Renal pelvis (tissue), 1 donor: ENCODE measurements at regions not wholly inside any gene's neighbourhood (a gene's known extent, or its start where the extent isn't known, plus 50 kb on each side); places are given as distances from the start of the nearest gene placed in this dataset.

Source experiments
- DNase-seq: peaks from one replicate; pipeline ENCODE4 v3.0.0-alpha.2; 2013

- DNase-seq, result no peak
Observed at GRCh38 chr7:88500131-88500530, 193.4 kb upstream of the STEAP4 start.

GRCh38 chr7:88495881-88496725 is 189.4 kb upstream of the STEAP4 start:
- DNase-seq, result no peak

DNA sequence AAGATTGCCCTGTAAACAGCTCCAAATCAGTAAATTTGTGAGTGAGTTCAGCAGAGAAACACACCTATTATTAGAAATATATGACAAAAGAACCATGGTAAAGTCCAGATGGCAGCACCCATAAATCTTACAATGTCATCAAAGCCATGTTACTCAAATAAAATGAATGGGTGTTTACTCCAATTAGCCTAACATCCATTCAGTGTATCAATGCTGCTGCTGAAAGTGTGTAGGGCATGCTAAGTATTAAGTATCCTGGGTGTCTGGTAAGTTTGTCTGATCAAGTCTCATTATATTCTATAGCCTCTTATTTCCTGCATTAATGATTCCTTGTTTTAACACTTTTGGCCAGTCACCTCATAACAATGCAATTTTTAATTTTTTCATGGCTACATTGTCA is 185.5 kb upstream of the STEAP4 start:
- DNase-seq, result no peak

- DNase-seq, result no peak
Observed at GRCh38 chr7:88490874-88491273, 184.2 kb upstream of the STEAP4 start.

DNA sequence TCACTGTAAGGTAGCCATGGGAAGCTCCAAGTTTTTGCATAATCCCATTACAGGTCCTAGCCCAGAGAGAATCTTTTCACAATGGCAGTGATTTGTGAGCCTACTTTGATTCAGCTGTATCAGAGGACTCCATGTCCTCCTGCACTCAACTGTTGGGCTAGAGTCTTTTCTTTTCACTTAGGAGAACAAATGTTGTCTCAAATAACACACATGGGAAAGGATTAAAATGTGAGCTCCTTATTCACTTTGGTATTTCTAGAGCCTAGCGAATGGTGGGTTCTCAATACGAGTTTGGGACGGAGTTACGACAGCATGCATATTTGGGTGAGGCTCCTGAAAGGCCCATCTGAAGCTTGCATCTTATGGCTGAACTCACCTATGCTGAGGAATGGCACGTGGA is 183.5 kb upstream of the STEAP4 start:
- DNase-seq, result no peak

DNA sequence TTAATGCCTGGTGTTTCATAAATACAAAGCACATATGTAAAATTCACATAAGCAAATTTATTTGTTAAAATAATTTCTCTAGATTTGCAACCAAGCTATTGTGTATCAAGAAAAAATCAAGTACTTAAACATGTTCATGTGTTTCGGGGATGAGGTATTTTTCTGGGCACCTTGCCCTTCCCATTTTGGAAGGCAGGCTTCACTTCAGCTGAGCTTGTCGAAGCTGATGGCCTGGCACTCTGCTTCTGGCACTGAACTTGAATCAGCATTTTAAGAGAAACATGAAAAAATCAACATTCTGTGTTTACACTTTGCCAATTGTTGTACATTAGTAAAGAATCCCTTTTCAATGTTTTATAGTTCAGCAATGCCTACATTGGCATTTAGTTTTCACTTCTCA is 179.1 kb upstream of the STEAP4 start:
- no peak for DNase-seq

- no peak for DNase-seq
Observed at GRCh38 chr7:88484551-88484950, 177.9 kb upstream of the STEAP4 start.

GRCh38 chr7:88480896-88481295 is 174.2 kb upstream of the STEAP4 start:
- no peak for DNase-seq

- no peak for DNase-seq
Observed at GRCh38 chr7:88480271-88480670, 173.6 kb upstream of the STEAP4 start.

DNA sequence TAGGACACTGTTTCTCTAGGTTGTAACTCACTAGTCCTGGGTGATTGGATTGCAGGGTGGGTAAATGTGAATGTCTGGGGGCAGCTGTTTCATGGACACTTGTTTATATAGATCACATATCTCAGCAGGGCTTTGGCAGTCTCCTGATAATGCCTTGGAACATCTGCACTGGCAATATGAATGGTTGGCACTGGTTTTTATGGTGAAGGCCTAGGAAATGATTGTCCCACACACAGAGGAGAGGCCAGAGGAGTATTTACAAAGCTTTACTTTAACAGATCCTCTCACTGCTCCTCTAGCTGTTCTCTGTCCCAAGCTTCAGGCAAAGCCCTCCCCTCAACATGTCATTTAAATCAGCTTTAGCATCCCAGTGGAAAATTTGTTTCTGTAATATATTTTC is 171.3 kb upstream of the STEAP4 start:
- no peak for DNase-seq

GRCh38 chr7:88465600-88465999 is 158.9 kb upstream of the STEAP4 start:
- DNase-seq, result no peak

GRCh38 chr7:88462799-88463198 is 156.1 kb upstream of the STEAP4 start:
- DNase-seq, result no peak

DNA sequence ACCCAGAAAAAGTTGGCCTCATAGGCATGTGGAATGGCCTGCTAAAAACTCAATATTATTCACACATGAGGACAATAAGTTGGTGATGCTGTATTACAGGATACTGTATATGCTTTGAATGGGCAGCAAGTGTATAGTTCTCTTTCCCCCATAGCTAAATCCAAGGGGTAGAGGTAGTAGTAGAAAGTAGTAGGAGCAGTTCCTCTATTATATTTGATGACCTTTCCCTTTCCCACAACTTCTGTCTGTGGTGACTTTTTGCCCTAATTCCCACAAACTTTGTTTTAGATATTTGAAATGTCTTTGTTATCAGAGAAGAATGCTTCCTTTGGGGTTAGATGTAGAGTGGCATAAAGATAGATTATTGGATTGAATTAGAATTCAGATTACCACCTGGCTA is 154.0 kb upstream of the STEAP4 start:
- no peak for DNase-seq

GRCh38 chr7:88458946-88459345 is 152.3 kb upstream of the STEAP4 start:
- DNase-seq, result no peak

DNA sequence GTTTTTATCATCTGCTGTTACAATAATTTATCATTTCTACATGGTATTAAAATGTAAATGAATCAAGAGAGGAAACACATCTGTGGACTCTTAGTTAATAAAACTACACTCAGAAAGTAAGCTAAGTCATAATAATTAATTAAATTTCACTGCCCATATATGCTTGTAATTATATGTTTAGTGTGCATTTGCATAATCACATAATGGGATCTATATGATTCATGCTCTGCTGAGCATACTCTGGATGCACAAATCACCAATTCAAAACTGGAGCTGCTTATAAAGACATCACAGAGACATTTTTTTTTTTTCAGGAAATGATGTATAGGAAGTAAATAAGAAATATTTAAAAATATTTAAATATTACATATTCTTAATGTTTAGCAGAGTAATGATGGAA is 151.6 kb upstream of the STEAP4 start:
- DNase-seq, result no peak

- DNase-seq, result no peak
Observed at GRCh38 chr7:88457320-88457719, 150.6 kb upstream of the STEAP4 start.

DNA sequence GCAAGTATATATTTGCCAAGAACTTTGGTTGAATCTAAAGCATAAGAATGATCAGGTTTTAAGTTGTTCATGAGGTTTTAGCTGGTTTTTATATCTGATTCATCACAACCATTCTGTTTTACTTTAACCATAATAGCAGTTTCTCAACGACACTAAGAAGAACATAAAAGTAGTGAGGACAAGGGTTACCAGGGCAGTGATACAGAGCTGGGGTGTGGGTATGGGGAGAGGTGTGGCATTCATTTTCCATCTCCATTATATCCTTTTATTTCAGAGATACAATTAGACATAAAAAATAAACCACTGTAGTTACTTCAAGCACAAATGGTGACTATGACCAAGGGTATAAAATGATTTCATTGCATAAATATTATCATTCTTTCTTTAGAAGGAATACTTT is 149.8 kb upstream of the STEAP4 start:
- no peak for DNase-seq

- DNase-seq, result no peak
Observed at GRCh38 chr7:88455696-88456095, 149.0 kb upstream of the STEAP4 start.

- no peak for DNase-seq
Observed at GRCh38 chr7:88452646-88453045, 146.0 kb upstream of the STEAP4 start.

GRCh38 chr7:88450874-88451273 is 144.2 kb upstream of the STEAP4 start:
- no peak for DNase-seq

GRCh38 chr7:88449410-88449809 is 142.7 kb upstream of the STEAP4 start:
- no peak for DNase-seq

- no peak for DNase-seq
Observed at GRCh38 chr7:88442413-88442812, 135.7 kb upstream of the STEAP4 start.

- DNase-seq, result no peak
Observed at GRCh38 chr7:88437132-88437531, 130.4 kb upstream of the STEAP4 start.

DNA sequence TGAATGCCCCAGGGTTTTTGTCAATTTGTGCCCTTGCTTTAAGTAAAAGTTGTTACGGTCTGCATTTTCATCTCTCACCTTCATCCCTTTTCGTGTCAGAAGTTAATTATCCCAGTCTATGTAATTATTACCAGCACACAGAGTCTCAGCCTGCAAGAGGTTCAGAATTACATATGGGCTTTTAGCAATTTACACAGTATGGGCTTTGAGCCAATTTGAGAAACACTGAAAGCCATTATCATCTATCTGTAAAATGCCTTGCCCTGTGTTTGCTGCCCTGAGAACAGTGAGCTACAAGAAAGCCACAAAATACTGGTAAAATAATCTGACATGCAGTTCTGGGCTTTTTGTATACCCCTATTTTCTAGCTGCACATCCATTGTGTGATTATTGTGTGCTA is 125.6 kb upstream of the STEAP4 start:
- DNase-seq, result no peak
